22Rv1 (cell line): ENCODE measurements at regions not wholly inside any gene's neighbourhood (a gene's known extent, or its start where the extent isn't known, plus 50 kb on each side); places are given as distances from the start of the nearest gene placed in this dataset.

Experiments
- H3K27ac ChIP-seq: fragments of 450-650 bp; 2 replicates; pipeline ENCODE4 v1.5.1; 2017
- ZFX ChIP-seq: fragments of 450-650 bp; IDR thresholded peaks from 2 replicates; pipeline ENCODE4 v1.6.1; 2017; ENCODE audit warnings: antibody characterized with exemption, borderline replicate concordance
- TF ChIP-seq, protein P1 (sequence below): fragments of 450-650 bp; IDR thresholded peaks from 2 replicates; pipeline ENCODE4 v1.5.1; 2017; ENCODE audit warnings: mild to moderate bottlenecking

- no peak for TF ChIP-seq ZFX
- TF ChIP-seq, protein P1, sequence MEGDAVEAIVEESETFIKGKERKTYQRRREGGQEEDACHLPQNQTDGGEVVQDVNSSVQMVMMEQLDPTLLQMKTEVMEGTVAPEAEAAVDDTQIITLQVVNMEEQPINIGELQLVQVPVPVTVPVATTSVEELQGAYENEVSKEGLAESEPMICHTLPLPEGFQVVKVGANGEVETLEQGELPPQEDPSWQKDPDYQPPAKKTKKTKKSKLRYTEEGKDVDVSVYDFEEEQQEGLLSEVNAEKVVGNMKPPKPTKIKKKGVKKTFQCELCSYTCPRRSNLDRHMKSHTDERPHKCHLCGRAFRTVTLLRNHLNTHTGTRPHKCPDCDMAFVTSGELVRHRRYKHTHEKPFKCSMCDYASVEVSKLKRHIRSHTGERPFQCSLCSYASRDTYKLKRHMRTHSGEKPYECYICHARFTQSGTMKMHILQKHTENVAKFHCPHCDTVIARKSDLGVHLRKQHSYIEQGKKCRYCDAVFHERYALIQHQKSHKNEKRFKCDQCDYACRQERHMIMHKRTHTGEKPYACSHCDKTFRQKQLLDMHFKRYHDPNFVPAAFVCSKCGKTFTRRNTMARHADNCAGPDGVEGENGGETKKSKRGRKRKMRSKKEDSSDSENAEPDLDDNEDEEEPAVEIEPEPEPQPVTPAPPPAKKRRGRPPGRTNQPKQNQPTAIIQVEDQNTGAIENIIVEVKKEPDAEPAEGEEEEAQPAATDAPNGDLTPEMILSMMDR = no peak
Measured at GRCh38 chr7:92991190-92991589, 126.6 kb downstream of the SAMD9 start.

DNA sequence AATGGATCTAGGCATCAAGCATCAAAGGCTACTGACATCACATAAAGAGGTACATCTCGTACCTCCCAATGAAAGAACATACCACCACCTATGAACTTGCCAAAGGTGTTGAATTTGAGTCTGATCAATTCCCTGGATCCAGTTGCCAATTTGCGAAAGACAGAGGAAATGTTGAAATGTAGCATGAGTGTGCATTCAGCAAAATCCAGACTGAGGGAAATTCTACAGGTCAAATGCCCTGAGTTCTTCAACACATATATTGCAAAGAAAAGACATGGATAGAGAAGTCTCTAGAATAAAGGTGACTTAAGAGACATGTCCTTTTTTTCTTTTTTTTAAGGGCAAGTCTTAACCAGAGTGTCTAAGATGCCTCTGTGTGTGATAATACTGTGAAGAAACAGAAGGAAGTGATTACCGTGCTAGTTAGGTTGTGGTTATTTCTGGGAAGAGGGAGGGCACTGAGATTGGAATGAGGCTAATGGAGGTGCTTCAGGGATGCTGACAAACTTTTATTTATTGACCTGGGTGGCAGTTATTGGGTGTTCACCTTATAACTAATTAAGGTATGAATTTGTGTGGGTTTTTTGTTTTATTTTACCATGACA, 128.7 kb downstream of the SAMD9 start:
- H3K27ac ChIP-seq = no peak overlapping the region
- no peak for TF ChIP-seq ZFX
- TF ChIP-seq, protein P1 = no peak

More at GRCh38 chr7:92991190-92991589, 126.6 kb downstream of the SAMD9 start:
- no peak overlapping the region for H3K27ac ChIP-seq

DNA sequence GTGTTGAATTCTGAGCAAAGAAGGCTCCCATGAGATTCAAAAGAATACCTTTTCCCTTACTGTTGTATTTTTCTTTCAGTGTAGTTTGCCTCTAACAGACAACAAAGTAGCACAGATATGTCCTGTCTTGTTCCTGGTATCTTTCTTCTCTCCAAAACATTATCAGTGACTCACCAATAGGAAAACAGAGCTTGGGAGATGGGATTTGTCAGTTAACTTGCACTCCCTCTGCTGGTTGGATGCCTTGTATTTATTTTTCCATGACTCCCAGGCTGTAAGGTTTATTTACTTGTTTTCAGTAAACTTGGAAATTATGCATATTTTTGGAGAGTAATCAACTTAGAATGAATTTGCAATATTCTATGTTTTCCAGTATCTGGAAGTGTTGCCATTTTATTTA, 129.7 kb downstream of the SAMD9 start:
- no peak overlapping the region for H3K27ac ChIP-seq

GRCh38 chr7:92987538-92987937, 130.2 kb downstream of the SAMD9 start:
- TF ChIP-seq, protein P1 = no peak
- TF ChIP-seq ZFX = no peak
- H3K27ac ChIP-seq = no peak overlapping the region

More for the DNA sequence above, 129.7 kb downstream of the SAMD9 start:
- TF ChIP-seq ZFX = no peak
- TF ChIP-seq, protein P1 = peak; percentile 61

- H3K27ac ChIP-seq = no peak overlapping the region
- TF ChIP-seq, protein P1 = no peak
- no peak for TF ChIP-seq ZFX
Measured at GRCh38 chr7:92987095-92987494, 130.7 kb downstream of the SAMD9 start.

DNA sequence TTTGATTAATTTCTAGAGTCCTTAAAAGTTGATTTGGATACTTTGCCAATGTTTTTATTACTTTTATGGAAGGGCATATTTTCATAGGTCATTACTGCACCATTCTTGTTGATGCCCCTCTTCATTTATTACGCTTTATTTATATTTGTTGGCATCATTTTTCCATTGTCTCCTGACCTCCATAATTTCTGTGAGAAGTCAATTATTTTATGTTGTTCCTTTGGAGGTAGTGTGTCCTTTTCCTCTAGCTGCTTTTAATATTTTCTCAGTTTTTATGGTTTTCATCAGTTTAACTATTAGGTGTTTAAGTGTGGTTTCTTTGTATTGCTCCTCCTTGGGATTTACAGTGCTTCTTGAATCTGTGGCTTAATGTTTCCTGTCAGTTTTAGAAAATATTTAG, 134.9 kb downstream of the SAMD9 start:
- H3K27ac ChIP-seq = no peak overlapping the region
- no peak for TF ChIP-seq ZFX
- TF ChIP-seq, protein P1 = no peak

DNA sequence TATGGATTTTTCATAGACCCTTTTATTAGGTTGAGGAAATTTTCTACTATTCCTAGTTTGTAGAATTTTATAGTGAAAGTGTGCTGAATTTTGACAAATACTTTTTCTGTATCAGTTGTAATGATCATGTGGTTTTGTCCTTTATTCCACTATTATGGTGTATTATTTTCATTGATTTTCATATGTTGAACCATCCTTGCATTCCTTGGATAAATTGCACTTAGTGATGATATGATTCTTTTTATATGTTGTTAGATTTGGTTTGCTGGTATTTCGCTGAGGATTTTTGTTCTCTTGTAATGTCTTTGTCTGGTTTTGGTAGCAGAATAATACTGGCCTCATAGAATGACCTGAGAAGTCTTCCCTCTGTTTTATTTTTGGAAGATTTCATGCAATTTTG, 140.6 kb upstream of the CDK6 start:
- no peak for TF ChIP-seq ZFX
- TF ChIP-seq, protein P1 = no peak

More for the DNA sequence above, 140.6 kb upstream of the CDK6 start:
- H3K27ac ChIP-seq = no peak overlapping the region
